ENCODE measurements at regions not wholly inside any gene's neighbourhood (a gene's known extent, or its start where the extent isn't known, plus 50 kb on each side); places are given as distances from the start of the nearest gene placed in this dataset.
"Not testable (repeated sequence)": the region's sequence is repeated elsewhere in the genome, so short reads cannot be mapped to it uniquely, and the experiment has no call there.

GRCh38 chr4:123162859-123163258 is 233.7 kb upstream of the SPRY1 start:
- DNase-seq = no peak

GRCh38 chr4:123163501-123163900 is 233.1 kb upstream of the SPRY1 start:
- DNase-seq = no peak

DNA sequence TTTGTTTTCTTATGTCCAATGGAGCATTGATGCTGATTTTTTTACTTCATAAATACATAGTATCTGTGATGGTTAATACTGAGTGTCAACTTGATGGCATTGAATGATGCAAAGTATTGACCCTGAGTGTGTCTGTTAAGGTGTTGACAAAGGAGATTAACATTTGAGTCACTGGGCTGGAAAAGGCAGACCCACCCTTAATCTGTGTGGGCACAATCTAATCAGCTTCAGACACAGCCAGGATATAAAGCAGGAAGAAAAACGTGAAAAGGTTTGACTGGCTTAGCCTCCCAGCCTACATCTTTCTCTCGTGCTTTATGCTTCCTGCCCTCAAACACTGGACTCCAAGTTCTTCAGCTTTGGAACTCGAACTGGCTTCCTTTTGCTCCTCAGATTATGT is 230.6 kb upstream of the SPRY1 start:
- no peak for DNase-seq

GRCh38 chr4:123167931-123168330 is 228.7 kb upstream of the SPRY1 start:
- no peak for DNase-seq

DNA sequence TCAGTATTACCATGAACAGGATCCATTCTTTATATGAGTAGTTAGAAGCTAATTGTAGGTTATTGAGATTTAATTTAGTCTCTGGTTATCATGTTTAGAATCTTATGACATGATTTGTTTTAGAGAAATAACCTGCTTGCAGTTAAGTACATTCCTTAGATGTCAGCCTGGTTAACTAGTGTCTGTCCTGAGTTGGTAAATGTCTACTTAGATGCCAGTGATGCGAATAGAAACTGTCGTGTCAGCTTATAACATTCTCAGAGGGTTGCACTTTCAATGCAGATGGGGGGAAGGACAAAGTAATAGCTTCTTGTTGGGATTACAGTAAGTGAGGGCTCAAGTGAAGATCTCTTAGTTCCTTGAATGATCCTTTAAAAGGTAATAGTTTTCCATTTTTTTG is 227.8 kb upstream of the SPRY1 start:
- peak; percentile 49 for DNase-seq

DNA sequence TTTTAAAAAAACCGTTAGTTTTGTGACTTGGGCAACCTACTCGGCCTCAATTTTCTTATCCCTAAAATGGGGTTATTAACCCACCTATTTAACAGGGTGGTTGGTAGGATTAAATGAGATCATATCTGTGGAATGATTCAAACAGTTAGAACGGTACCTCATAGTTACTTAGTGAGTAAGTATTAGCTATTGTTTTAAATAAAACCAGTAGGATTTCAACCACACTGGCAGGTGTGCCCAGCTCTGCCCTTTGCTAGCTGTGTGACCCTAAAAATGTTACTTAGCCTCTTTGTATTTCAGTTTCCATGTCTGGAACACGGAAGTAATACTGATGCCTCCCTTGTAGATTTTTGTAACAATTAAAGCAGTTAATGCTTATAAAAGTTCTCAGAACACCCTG is 225.8 kb upstream of the SPRY1 start:
- DNase-seq = no peak

GRCh38 chr4:123176605-123177004 is 220.0 kb upstream of the SPRY1 start:
- DNase-seq = no peak

GRCh38 chr4:123182289-123182688 is 214.3 kb upstream of the SPRY1 start:
- no peak for DNase-seq

GRCh38 chr4:123183308-123183707 is 213.3 kb upstream of the SPRY1 start:
- no peak for DNase-seq

DNA sequence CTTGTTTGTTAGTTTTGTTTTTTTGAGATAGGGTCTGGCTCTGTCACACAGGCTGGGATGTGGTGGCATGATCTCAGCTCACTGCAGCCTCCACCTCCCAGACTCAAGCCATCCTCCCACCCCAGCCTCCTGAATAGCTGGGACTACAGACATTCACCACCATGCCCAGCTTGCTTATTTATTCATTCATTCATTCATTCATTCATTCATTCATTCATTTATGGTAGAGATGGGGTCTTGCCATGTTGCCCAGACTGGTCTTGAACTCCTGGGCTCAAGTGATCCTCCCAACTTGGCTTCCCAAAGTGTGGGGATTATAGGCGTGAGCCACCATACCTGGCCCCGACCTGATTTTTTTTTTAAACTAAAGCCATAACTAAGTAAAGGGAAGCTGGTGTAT is 212.8 kb upstream of the SPRY1 start:
- DNase-seq = not testable (repeated sequence)

- DNase-seq = no peak
Measured at GRCh38 chr4:123186731-123187130, 209.9 kb upstream of the SPRY1 start.

GRCh38 chr4:123190176-123190575 is 206.4 kb upstream of the SPRY1 start:
- no peak for DNase-seq

GRCh38 chr4:123191728-123192127 is 204.9 kb upstream of the SPRY1 start:
- no peak for DNase-seq

GRCh38 chr4:123193802-123194367 is 202.7 kb upstream of the SPRY1 start:
- no peak for DNase-seq

DNA sequence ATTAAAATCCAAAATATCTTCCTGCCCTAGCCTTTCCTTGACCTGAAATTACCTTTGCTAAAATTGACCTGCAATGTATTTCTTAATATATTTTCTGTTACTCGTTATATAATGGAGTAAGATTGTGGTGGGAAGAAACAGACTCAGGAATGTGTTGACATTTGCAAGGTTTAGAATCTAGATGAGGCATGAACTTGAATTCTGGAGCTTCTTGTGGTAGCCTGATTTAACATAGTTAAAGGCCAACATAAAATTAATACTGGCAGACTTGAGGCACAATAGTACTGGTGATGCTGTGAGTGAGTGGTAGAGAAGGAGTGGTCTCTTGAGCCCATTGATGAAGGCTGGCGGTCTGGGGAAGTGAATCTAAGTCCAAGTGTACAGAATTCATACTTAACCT is 197.9 kb upstream of the SPRY1 start:
- no peak for DNase-seq

GRCh38 chr4:123200051-123200940 is 196.3 kb upstream of the SPRY1 start:
- DNase-seq = no peak

GRCh38 chr4:123204737-123205136 is 191.9 kb upstream of the SPRY1 start:
- DNase-seq = no peak

DNA sequence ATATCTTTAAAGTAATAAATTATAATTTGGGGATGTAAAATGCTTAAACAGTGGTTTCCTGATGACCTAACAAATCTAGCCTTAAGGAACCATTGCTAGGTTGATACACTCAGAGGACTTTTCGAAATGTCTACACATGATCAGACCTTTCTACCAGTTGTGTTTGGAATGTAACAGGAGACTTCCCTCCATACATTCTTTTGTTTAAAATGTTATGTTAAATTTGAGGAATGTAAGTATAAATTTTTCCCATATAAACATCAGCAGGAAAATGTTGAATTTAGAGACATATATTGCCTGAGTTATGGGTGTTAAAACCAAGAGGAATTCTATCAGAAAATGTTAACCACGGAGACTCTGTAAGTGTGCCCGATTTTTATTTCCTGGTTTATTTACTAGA is 190.6 kb upstream of the SPRY1 start:
- DNase-seq = no peak

GRCh38 chr4:123209436-123209835 is 187.2 kb upstream of the SPRY1 start:
- no peak for DNase-seq

DNA sequence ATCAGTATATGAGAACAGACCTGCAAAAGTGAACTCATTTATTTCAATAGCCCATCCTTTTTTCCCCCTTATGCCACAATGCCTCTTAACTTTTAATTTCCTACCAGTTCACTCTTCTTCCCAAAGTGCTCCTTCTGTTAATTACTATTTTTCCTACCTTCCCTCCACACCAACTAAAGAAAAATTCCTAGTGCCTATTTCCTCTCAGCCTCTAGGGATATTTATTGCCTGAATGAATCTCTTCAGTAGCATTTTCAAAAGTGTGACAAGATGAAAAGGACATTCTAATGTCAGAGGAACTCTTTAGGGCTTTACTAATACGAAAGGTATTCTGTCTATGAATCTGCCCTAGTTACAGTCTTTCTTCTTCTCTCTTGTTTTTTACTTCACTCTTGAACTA is 181.1 kb upstream of the SPRY1 start:
- no peak for DNase-seq

- no peak for DNase-seq
Measured at GRCh38 chr4:123216543-123216942, 180.1 kb upstream of the SPRY1 start.

- no peak for DNase-seq
Measured at GRCh38 chr4:123216946-123217345, 179.6 kb upstream of the SPRY1 start.

DNA sequence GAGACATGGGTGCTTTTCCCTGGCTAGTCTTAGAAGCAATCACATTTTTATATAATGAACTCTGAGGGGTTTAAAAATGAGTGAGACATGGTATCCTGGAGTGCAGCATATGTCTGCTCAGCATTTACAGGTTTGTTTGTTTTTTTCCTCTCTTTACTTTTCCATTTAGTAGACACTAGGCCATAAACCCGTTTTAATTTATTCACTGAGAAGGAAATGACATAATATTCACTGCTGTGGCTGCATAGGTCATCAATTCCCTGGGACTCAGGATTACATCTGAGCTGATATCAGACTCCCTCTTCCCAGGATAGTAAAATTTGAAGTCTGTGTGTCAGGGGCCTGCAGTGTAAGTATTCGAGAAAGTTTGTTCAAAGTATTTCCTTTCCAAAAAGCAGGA is 178.9 kb upstream of the SPRY1 start:
- no peak for DNase-seq

GRCh38 chr4:123218981-123219380 is 177.6 kb upstream of the SPRY1 start:
- DNase-seq = no peak

DNA sequence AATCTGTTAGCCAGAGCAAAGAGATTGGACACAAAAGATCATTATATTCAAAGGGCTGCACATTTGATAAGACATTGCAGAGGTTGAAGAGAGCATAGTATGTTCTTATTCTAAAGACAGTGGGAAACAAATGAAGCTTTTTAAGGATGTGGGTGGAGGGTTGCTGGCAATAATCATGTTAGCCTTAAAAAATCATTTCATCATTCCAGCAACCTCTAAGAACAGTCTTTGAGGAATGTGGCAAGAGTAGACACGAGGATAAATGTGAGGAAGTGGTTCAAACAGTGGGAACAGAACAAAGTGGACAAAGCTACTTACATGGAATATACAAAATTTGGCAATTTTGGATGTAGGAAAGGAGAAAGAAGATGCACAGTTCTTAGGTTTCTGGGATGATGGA is 167.3 kb upstream of the SPRY1 start:
- DNase-seq = no peak
